ENCODE measurements at regions not wholly inside any gene's neighbourhood (a gene's known extent, or its start where the extent isn't known, plus 50 kb on each side); places are given as distances from the start of the nearest gene placed in this dataset.

GRCh38 chrX:150088766-150089518 is 150.7 kb upstream of the EOLA2 start:
- TF ChIP-seq DPF2 (IDR thresholded peaks at IDR 0.05) (no peak), NFYB (IDR thresholded peaks at IDR 0.05; ENCODE audit: insufficient read depth, low read depth, low read length) (no peak), POLR2AphosphoS5 (IDR thresholded peaks at IDR 0.05; ENCODE audit: low read length) (no peak), EZH2 (IDR thresholded peaks at IDR 0.05; ENCODE audit: borderline replicate concordance, control insufficient read depth, low read depth, low read length) (no peak), CBX5 (IDR thresholded peaks at IDR 0.05; ENCODE audit: low read depth) (no peak)
